Osteocyte (in vitro differentiated cells): ENCODE measurements at regions not wholly inside any gene's neighbourhood (a gene's known extent, or its start where the extent isn't known, plus 50 kb on each side); places are given as distances from the start of the nearest gene placed in this dataset.

ENCODE experiments used
- DNase-seq: peaks from one replicate; pipeline ENCODE4 v3.0.0; 2021; ENCODE audit warnings: mixed read lengths; ENCODE audit not compliant: unreplicated experiment; ENCODE audit errors: extremely low spot score
- H3K27ac Mint-ChIP-seq: one replicate; pipeline ENCODE4 v1.8.0; 2021; ENCODE audit warnings: mild to moderate bottlenecking, mixed read lengths; ENCODE audit not compliant: unreplicated experiment
- H3K27me3 Mint-ChIP-seq: one replicate; pipeline ENCODE4 v1.8.0; 2021; ENCODE audit warnings: mixed read lengths; ENCODE audit not compliant: unreplicated experiment
- H3K36me3 Mint-ChIP-seq: one replicate; pipeline ENCODE4 v1.8.0; 2021; ENCODE audit warnings: mixed read lengths; ENCODE audit not compliant: unreplicated experiment
- H3K4me1 Mint-ChIP-seq: one replicate; pipeline ENCODE4 v1.8.0; 2021; ENCODE audit warnings: mixed read lengths; ENCODE audit not compliant: unreplicated experiment
- H3K4me3 Mint-ChIP-seq: one replicate; pipeline ENCODE4 v1.8.0; 2021; ENCODE audit warnings: mild to moderate bottlenecking, moderate library complexity, mixed read lengths; ENCODE audit not compliant: unreplicated experiment
- H3K9me3 Mint-ChIP-seq: one replicate; pipeline ENCODE4 v1.8.0; 2021; ENCODE audit warnings: mixed read lengths; ENCODE audit not compliant: unreplicated experiment
- CTCF ChIP-seq: fragments of 200-600 bp; sonication (generic); IDR thresholded peaks from 2 replicates; pipeline ENCODE4 v1.5.0; 2021; ENCODE audit warnings: antibody characterized with exemption, mild to moderate bottlenecking, moderate library complexity

DNA sequence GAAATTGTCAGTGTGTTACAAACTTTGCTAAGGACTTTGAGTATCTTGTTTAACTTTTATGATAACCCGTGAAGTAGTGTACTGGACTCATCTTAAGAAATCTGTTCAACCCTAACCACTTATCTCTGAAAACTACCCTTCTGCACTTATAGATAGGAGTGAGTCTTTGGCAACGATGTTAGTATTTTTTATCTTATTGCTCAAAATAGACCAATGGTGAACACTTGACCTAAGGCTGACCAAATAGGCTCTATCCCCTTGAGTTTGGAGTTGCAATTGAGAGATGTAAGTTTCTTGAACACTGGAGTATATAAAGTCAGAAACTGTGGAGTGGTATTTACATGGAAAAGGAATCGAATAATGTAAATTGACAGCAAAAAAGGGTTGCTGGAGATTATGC lies 786.1 kb downstream of the TMTC2 start:
- no peak for DNase-seq
- no peak overlapping the region for H3K27ac Mint-ChIP-seq
- no peaks in the 10 kb centered on the region for H3K4me1 Mint-ChIP-seq
- H3K9me3 Mint-ChIP-seq = no peaks in the 10 kb centered on the region
- TF ChIP-seq CTCF = no peak
- no peaks in the 10 kb centered on the region for H3K36me3 Mint-ChIP-seq
- H3K27me3 Mint-ChIP-seq = peaks cover 2% of the 10 kb centered on the region
- H3K4me3 Mint-ChIP-seq = no peak overlapping the region

DNA sequence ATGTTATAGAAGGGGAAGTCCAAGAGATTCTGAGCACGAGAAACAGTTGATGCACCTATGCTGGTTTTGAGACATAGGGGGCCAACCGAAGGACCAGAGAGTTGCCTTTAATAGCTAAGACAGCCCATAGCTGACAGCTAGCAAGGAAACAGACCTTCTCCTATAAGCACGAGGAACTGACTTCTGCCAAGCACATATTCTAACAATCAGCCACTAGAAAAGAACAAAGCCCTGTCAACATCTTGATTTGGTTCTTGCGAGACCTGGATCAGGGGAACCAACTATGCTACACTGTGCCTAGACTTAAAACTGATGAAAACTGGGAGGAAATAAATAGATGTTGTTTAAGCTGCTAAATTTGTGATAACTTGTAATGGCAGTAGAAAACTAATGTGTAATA lies 785.6 kb downstream of the TMTC2 start:
- no peak for DNase-seq
- Mint-ChIP-seq H3K36me3 (no peaks in the 10 kb centered on the region), H3K9me3 (no peaks in the 10 kb centered on the region), H3K27ac (no peak overlapping the region), H3K4me3 (no peak overlapping the region), H3K4me1 (no peaks in the 10 kb centered on the region), H3K27me3 (peaks cover 2% of the 10 kb centered on the region)
- TF ChIP-seq CTCF = no peak

DNA sequence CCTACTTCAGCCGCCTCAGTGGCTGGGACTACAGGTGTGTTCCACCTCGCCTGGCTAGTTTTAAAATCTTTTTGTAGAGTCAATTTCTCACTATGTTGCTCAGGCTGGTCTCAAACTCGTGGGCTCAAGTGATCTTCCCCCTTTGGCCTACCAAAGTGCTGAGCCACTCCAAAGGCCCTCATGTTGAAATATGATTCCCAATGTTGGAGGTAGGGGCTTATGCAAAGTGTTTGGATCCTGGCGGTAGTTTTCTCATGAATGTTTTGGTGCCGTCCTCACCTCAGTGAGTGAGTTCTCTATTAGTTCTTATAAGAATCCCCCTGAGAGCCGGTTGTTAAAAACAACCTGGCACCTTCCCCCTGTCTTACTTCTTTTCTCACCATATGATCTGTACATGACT lies 784.6 kb downstream of the TMTC2 start:
- no peaks in the 10 kb centered on the region for H3K36me3 Mint-ChIP-seq
- H3K9me3 Mint-ChIP-seq = no peaks in the 10 kb centered on the region
- H3K4me1 Mint-ChIP-seq = no peaks in the 10 kb centered on the region
- H3K4me3 Mint-ChIP-seq = no peak overlapping the region
- H3K27me3 Mint-ChIP-seq = peaks cover 2% of the 10 kb centered on the region
- no peak overlapping the region for H3K27ac Mint-ChIP-seq
- no peak for TF ChIP-seq CTCF
- no peak for DNase-seq

- Mint-ChIP-seq H3K4me3 (no peak overlapping the region), H3K4me1 (no peaks in the 10 kb centered on the region), H3K27me3 (peaks cover 2% of the 10 kb centered on the region), H3K9me3 (no peaks in the 10 kb centered on the region), H3K27ac (no peak overlapping the region), H3K36me3 (no peaks in the 10 kb centered on the region)
- no peak for TF ChIP-seq CTCF
- no peak for DNase-seq
These were observed 784.0 kb downstream of the TMTC2 start for GRCh38 chr12:83470749-83471148.

DNA sequence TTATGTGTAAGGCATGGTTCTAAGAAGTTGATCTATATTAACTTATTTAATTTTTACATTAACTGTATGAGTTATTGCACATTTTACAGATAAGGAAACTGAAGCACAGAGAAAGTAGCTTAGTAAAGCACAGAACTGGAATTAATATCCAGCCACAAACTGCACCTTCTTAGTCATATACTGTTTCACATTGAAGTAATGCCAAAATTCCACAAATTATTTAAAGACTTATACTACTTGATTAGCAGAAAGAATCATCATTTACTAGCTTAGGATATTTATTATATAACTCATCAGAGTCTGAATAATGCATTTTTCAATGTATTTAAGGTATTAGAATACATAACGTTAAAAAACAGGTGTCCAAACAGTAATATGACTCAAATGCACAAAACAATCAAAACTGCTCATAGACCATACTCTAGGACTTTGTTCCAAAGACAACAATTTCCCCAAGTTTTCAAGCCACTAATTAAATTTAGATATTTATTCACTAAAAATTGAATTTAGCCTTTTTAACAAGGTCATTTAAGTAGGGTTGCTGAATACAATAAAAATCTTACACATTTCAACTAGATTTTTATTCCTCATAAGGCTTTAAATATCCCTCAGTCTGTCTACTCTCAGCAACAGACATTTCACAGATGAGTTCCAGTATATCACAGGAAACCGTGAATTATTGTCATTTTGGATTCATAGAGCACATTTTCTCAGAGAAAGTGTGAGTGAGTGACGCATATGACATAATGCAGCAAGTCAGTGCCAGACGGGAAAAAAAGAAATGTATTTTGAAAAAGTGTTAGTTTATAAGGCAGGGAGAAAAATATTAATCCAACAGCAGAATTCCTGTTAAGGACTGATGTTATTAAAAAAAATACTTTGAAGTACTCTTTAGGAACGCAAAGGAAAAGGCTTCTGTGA lies 782.5 kb downstream of the TMTC2 start:
- TF ChIP-seq CTCF = no peak
- H3K4me1 Mint-ChIP-seq = no peaks in the 10 kb centered on the region
- H3K36me3 Mint-ChIP-seq = no peaks in the 10 kb centered on the region
- peaks cover 7% of the 10 kb centered on the region for H3K27me3 Mint-ChIP-seq
- no peak overlapping the region for H3K4me3 Mint-ChIP-seq
- no peak overlapping the region for H3K27ac Mint-ChIP-seq
- H3K9me3 Mint-ChIP-seq = no peaks in the 10 kb centered on the region
- DNase-seq = no peak
